Cardiac muscle cell (in vitro differentiated cells and primary cell): ENCODE measurements at regions not wholly inside any gene's neighbourhood (a gene's known extent, or its start where the extent isn't known, plus 50 kb on each side); places are given as distances from the start of the nearest gene placed in this dataset.

ENCODE experiments used
- DNase-seq, 2 donors: peaks; one replicate each; pipeline versions ENCODE4 v3.0.0 to v3.0.0-alpha.2; 2010 to 2017; ENCODE audit warnings: low read depth in 1 of 2, low spot score in 1 of 2
- H3K27ac ChIP-seq: fragments of 200-600 bp; sonication (generic); 2 replicates; pipeline ENCODE4 v1.5.1; 2016
- H3K27me3 ChIP-seq: fragments of 200-600 bp; sonication (generic); 2 replicates; pipeline ENCODE4 v1.6.0; 2016; ENCODE audit warnings: control low read depth
- H3K36me3 ChIP-seq: fragments of 200-600 bp; sonication (generic); 2 replicates; pipeline ENCODE4 v1.5.1; 2016; ENCODE audit warnings: control low read depth
- H3K4me1 ChIP-seq: fragments of 200-600 bp; sonication (generic); 2 replicates; pipeline ENCODE4 v1.8.1; 2017; ENCODE audit warnings: low read depth, mild to moderate bottlenecking, mixed run types
- H3K4me3 ChIP-seq: fragments of 200-600 bp; sonication (generic); 2 replicates; pipeline ENCODE4 v1.5.1; 2016; ENCODE audit warnings: mild to moderate bottlenecking
- H3K9me3 ChIP-seq: fragments of 200-600 bp; sonication (generic); 2 replicates; pipeline ENCODE4 v1.5.1; 2017; ENCODE audit warnings: low read depth, mild to moderate bottlenecking, control low read depth
- CTCF ChIP-seq: IDR thresholded peaks from 2 replicates; pipeline ENCODE4 v1.5.1; 2012; ENCODE audit warnings: low read depth, mild to moderate bottlenecking, low read length

DNA sequence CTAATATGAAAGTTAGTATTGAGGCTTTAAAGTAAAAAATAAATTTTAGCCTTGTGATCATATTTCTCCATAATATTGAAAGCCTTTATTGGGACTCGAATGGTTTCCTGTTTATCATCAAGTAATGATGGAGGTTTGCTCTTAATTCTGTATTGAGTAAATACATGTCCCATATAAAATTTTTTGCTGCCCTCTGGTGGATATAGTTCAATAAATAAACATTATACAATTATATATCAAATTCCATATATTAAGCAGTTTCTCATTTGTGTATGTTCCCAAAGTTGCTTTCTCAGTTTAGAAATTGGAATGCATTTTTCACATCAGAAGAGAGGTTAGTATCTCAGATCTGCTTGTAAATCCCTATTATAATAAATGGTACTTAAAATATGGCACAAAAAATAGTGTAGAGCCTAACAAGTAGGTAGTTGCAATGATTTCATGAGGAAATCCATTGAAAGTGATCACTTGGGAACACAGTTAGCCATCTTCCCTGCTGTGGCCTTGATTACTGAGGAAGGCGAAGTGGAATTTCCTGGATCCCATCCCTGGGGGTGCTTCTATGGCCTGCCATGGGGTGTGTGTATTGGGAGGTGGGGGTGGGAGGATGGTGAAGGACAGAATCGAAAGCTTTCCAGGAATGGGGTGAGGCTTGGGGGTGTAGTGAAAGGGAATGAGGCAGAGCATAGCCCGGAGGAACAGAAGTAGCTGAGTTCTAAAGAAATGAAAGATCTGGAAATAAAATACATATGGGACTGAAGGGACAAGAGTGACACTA, 84.1 kb upstream of the C21orf91 start:
- H3K27ac ChIP-seq, result no peak overlapping the region
- H3K4me3 ChIP-seq, result no peak overlapping the region
- H3K9me3 ChIP-seq, result no peaks in the 10 kb centered on the region
- no peaks in the 10 kb centered on the region for H3K27me3 ChIP-seq
- no peaks in the 10 kb centered on the region for H3K4me1 ChIP-seq
- H3K36me3 ChIP-seq, result no peaks in the 10 kb centered on the region
- peak; percentile 17 to 60 for DNase-seq
- TF ChIP-seq CTCF, result no peak

- Histone ChIP-seq H3K27ac (no peak overlapping the region), H3K9me3 (no peaks in the 10 kb centered on the region), H3K36me3 (no peaks in the 10 kb centered on the region), H3K4me3 (no peak overlapping the region), H3K4me1 (no peaks in the 10 kb centered on the region), H3K27me3 (no peaks in the 10 kb centered on the region)
- no peak for DNase-seq
- TF ChIP-seq CTCF, result no peak
These were observed 82.4 kb upstream of the C21orf91 start for GRCh38 chr21:17901458-17902079.

DNA sequence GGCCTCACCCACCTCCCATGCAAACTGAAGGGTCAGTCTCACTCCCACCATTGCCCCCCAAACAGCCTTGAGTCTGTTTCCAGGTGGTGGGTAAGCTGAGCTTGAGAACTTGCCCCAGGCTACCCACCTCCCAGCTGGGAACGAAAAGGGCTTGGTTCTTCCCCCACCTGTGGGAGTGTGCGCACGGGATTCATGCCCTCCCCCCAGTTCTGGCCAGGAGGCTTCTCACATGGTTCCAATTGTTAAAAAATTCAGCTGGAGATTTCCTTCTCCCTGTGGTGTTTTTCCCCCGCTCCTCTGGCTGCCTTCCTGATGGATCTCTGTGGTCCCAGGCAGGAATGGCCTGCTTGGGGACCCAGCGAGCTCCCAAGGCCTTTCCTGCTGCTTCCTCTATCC, 81.8 kb upstream of the C21orf91 start:
- Histone ChIP-seq H3K27ac (no peak overlapping the region), H3K36me3 (no peaks in the 10 kb centered on the region)
- TF ChIP-seq CTCF, result no peak

GRCh38 chr21:17900281-17900989, 81.3 kb upstream of the C21orf91 start:
- H3K36me3 ChIP-seq, result no peaks in the 10 kb centered on the region
- H3K4me1 ChIP-seq, result no peaks in the 10 kb centered on the region
- H3K27me3 ChIP-seq, result no peaks in the 10 kb centered on the region
- no peak for TF ChIP-seq CTCF
- no peak for DNase-seq
- no peaks in the 10 kb centered on the region for H3K9me3 ChIP-seq
- H3K27ac ChIP-seq, result no peak overlapping the region
- H3K4me3 ChIP-seq, result no peak overlapping the region

More for the DNA sequence above, 81.8 kb upstream of the C21orf91 start:
- Histone ChIP-seq H3K9me3 (no peaks in the 10 kb centered on the region), H3K4me3 (no peak overlapping the region), H3K27me3 (no peaks in the 10 kb centered on the region), H3K4me1 (no peaks in the 10 kb centered on the region)
- no peak for DNase-seq

- no peak for TF ChIP-seq CTCF
- Histone ChIP-seq H3K4me3 (no peak overlapping the region), H3K36me3 (no peaks in the 10 kb centered on the region), H3K27ac (no peak overlapping the region), H3K9me3 (no peaks in the 10 kb centered on the region), H3K4me1 (no peaks in the 10 kb centered on the region), H3K27me3 (no peaks in the 10 kb centered on the region)
- no peak for DNase-seq
These were observed 70.0 kb upstream of the C21orf91 start for GRCh38 chr21:17889171-17889570.
